ENCODE measurements at regions not wholly inside any gene's neighbourhood (a gene's known extent, or its start where the extent isn't known, plus 50 kb on each side); places are given as distances from the start of the nearest gene placed in this dataset.

- DNase-seq (ENCODE audit: low read depth): no peak
- Histone ChIP-seq H3K4me3 (ENCODE audit: low read depth, low read length) (no peak overlapping the region), H3K27me3 (ENCODE audit: control insufficient read depth, insufficient read depth, low read length) (no peaks in the 10 kb centered on the region), H3K36me3 (ENCODE audit: control insufficient read depth, insufficient read depth, low read length) (no peaks in the 10 kb centered on the region)
- TF ChIP-seq CTCF (IDR thresholded peaks at IDR 0.05; ENCODE audit: insufficient read depth, low read length, poor library complexity, severe bottlenecking): no peak
These were observed 188.5 kb downstream of the LACC1 start for GRCh38 chr13:44068169-44068568.

- no peak for TF ChIP-seq CTCF (IDR thresholded peaks at IDR 0.05; ENCODE audit: insufficient read depth, low read length, poor library complexity, severe bottlenecking)
- H3K36me3 ChIP-seq (ENCODE audit: control insufficient read depth, insufficient read depth, low read length): no peaks in the 10 kb centered on the region
- DNase-seq (ENCODE audit: low read depth): no peak
- no peak overlapping the region for H3K4me3 ChIP-seq (ENCODE audit: low read depth, low read length)
- no peaks in the 10 kb centered on the region for H3K27me3 ChIP-seq (ENCODE audit: control insufficient read depth, insufficient read depth, low read length)
These were observed 189.0 kb downstream of the LACC1 start for GRCh38 chr13:44068737-44069136.

- Histone ChIP-seq H3K27me3 (ENCODE audit: control insufficient read depth, insufficient read depth, low read length) (no peaks in the 10 kb centered on the region), H3K36me3 (ENCODE audit: control insufficient read depth, insufficient read depth, low read length) (no peaks in the 10 kb centered on the region), H3K4me3 (ENCODE audit: low read depth, low read length) (no peak overlapping the region)
- no peak for DNase-seq (ENCODE audit: low read depth)
- TF ChIP-seq CTCF (IDR thresholded peaks at IDR 0.05; ENCODE audit: insufficient read depth, low read length, poor library complexity, severe bottlenecking): no peak
These were observed 192.8 kb downstream of the LACC1 start for GRCh38 chr13:44072536-44072935.

GRCh38 chr13:44074611-44075010 lies 194.9 kb downstream of the LACC1 start:
- no peaks in the 10 kb centered on the region for H3K27me3 ChIP-seq (ENCODE audit: control insufficient read depth, insufficient read depth, low read length)
- no peak for TF ChIP-seq CTCF (IDR thresholded peaks at IDR 0.05; ENCODE audit: insufficient read depth, low read length, poor library complexity, severe bottlenecking)
- DNase-seq (ENCODE audit: low read depth): no peak
- H3K36me3 ChIP-seq (ENCODE audit: control insufficient read depth, insufficient read depth, low read length): no peaks in the 10 kb centered on the region
- H3K4me3 ChIP-seq (ENCODE audit: low read depth, low read length): no peak overlapping the region

GRCh38 chr13:44075113-44075512 lies 195.4 kb downstream of the LACC1 start:
- no peaks in the 10 kb centered on the region for H3K36me3 ChIP-seq (ENCODE audit: control insufficient read depth, insufficient read depth, low read length)
- no peaks in the 10 kb centered on the region for H3K27me3 ChIP-seq (ENCODE audit: control insufficient read depth, insufficient read depth, low read length)
- DNase-seq (ENCODE audit: low read depth): no peak
- TF ChIP-seq CTCF (IDR thresholded peaks at IDR 0.05; ENCODE audit: insufficient read depth, low read length, poor library complexity, severe bottlenecking): no peak
- no peak overlapping the region for H3K4me3 ChIP-seq (ENCODE audit: low read depth, low read length)

GRCh38 chr13:44078806-44079376 lies 199.2 kb downstream of the LACC1 start:
- no peak for DNase-seq (ENCODE audit: low read depth)
- H3K27me3 ChIP-seq (ENCODE audit: control insufficient read depth, insufficient read depth, low read length): no peaks in the 10 kb centered on the region
- no peak overlapping the region for H3K4me3 ChIP-seq (ENCODE audit: low read depth, low read length)
- no peak for TF ChIP-seq CTCF (IDR thresholded peaks at IDR 0.05; ENCODE audit: insufficient read depth, low read length, poor library complexity, severe bottlenecking)
- H3K36me3 ChIP-seq (ENCODE audit: control insufficient read depth, insufficient read depth, low read length): no peaks in the 10 kb centered on the region
